Mesendoderm (in vitro differentiated cells): ENCODE measurements at regions not wholly inside any gene's neighbourhood (a gene's known extent, or its start where the extent isn't known, plus 50 kb on each side); places are given as distances from the start of the nearest gene placed in this dataset.
"Not testable (repeated sequence)": the region's sequence is repeated elsewhere in the genome, so short reads cannot be mapped to it uniquely, and the experiment has no call there.

Experiments
- DNase-seq: peaks from one replicate; pipeline ENCODE4 v3.0.0; 2013
- H2AK5ac ChIP-seq: 2 replicates; pipeline ENCODE4 v1.6.1; 2013; ENCODE audit warnings: low read length, inconsistent platforms
- H2BK120ac ChIP-seq: 2 replicates; pipeline ENCODE4 v1.6.1; 2013; ENCODE audit warnings: low read depth, mild to moderate bottlenecking, low read length, moderate library complexity, mixed read lengths
- H2BK15ac ChIP-seq: replicated peaks from 2 replicates; pipeline ENCODE4 v1.6.1; 2013; ENCODE audit warnings: low read depth, mild to moderate bottlenecking, moderate library complexity
- H2BK5ac ChIP-seq: 2 replicates; pipeline ENCODE4 v1.6.1; 2013; ENCODE audit warnings: low read length, inconsistent platforms
- H3K18ac ChIP-seq: 2 replicates; pipeline ENCODE4 v1.6.1; 2013; ENCODE audit warnings: mild to moderate bottlenecking, low read length, mixed read lengths
- H3K23ac ChIP-seq: one replicate; pipeline ENCODE4 v1.6.1; 2013; ENCODE audit warnings: low read length
- H3K27ac ChIP-seq: 2 replicates; pipeline ENCODE4 v1.5.1; 2013; ENCODE audit warnings: low read depth, mild to moderate bottlenecking, inconsistent platforms, low read length, moderate library complexity
- H3K27me3 ChIP-seq: 2 replicates; pipeline ENCODE4 v1.6.1; 2013; ENCODE audit warnings: low read length, control low read depth, mild to moderate bottlenecking, inconsistent platforms; ENCODE audit not compliant: insufficient read depth, poor library complexity
- H3K36me3 ChIP-seq: 2 replicates; pipeline ENCODE4 v1.6.1; 2013; ENCODE audit warnings: low read length, inconsistent platforms; ENCODE audit not compliant: control insufficient read depth, insufficient read depth
- H3K4ac ChIP-seq: one replicate; pipeline ENCODE4 v1.6.1; 2013; ENCODE audit warnings: low read depth, mild to moderate bottlenecking, low read length, moderate library complexity
- H3K4me1 ChIP-seq: 2 replicates; pipeline ENCODE4 v1.6.1; 2013; ENCODE audit warnings: low read depth, low read length, inconsistent platforms; ENCODE audit not compliant: control insufficient read depth
- H3K4me2 ChIP-seq: 2 replicates; pipeline ENCODE4 v1.6.1; 2013; ENCODE audit warnings: low read length
- H3K4me3 ChIP-seq: 2 replicates; pipeline ENCODE4 v1.5.1; 2013; ENCODE audit warnings: mild to moderate bottlenecking, low read length
- H3K56ac ChIP-seq: one replicate; pipeline ENCODE4 v1.6.1; 2013; ENCODE audit warnings: low read length
- H3K79me1 ChIP-seq: 2 replicates; pipeline ENCODE4 v1.6.1; 2013; ENCODE audit warnings: low read length, inconsistent platforms
- H3K79me2 ChIP-seq: 2 replicates; pipeline ENCODE4 v1.6.1; 2013; ENCODE audit warnings: mild to moderate bottlenecking, low read length; ENCODE audit not compliant: control insufficient read depth, insufficient read depth
- H3K9ac ChIP-seq: 2 replicates; pipeline ENCODE4 v1.6.1; 2013; ENCODE audit warnings: low read length, inconsistent platforms
- H4K5ac ChIP-seq: one replicate; pipeline ENCODE4 v1.6.1; 2013; ENCODE audit warnings: low read length
- H4K8ac ChIP-seq: one replicate; pipeline ENCODE4 v1.6.1; 2013; ENCODE audit warnings: low read depth, mild to moderate bottlenecking, control low read depth, low read length, moderate library complexity
- WGBS: extraction: QIAGEN DNeasy Blood & Tissue Kit; methylation state at CpG from one replicate; pipeline ENCODE4 v1.1.7; 2013; ENCODE audit warnings: low lambda C conversion rate, missing lambda C conversion rate; ENCODE audit not compliant: insufficient coverage; ENCODE audit errors: extremely low coverage; 5-methylcytosine and 5-hydroxymethylcytosine counted together

GRCh38 chrX:19912-20571, 261.1 kb upstream of the PLCXD1 start:
- Histone ChIP-seq H3K4me2 (no peak overlapping the region), H3K79me2 (no peaks in the 10 kb centered on the region), H3K23ac (no peak overlapping the region), H3K27me3 (no peaks in the 10 kb centered on the region), H2BK120ac (no peak overlapping the region), H2BK15ac (no peak overlapping the region), H2AK5ac (no peak overlapping the region), H3K4me1 (no peaks in the 10 kb centered on the region), H2BK5ac (no peak overlapping the region), H4K8ac (no peak overlapping the region), H3K36me3 (no peaks in the 10 kb centered on the region), H3K56ac (peak overlapping the region; percentile 42), H3K4me3 (no peak overlapping the region), H3K79me1 (no peaks in the 10 kb centered on the region), H3K9ac (no peak overlapping the region), H4K5ac (no peak overlapping the region), H3K4ac (no peak overlapping the region), H3K27ac (no peak overlapping the region), H3K18ac (no peak overlapping the region)
- no CpG with 5 or more reads among the region's 56 CpGs for WGBS
- peak; percentile 0 for DNase-seq

DNA sequence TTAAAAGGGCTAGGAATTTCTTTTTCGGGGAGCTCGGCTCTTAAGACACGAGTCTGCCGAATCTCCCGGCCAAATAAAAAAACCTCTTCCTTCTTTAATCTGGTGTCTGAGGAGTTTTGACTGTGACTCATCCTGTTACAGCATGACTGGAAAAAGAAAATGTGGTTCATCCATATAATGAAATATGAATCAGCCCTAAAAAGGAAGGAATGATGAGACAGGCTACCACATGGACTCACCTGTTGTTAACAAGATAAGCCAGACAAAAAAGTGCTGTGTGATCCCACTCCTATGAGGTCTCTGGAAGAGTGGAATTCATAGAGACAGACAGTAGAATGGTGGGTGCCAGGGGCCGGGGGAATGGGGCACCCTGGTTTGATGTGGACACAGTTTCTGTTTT, 257.0 kb upstream of the PLCXD1 start:
- H2BK120ac ChIP-seq, H3K18ac ChIP-seq, H3K23ac ChIP-seq, H3K56ac ChIP-seq, H3K79me2 ChIP-seq, H2BK15ac ChIP-seq, H3K79me1 ChIP-seq, H3K4me2 ChIP-seq, H3K27ac ChIP-seq, H3K36me3 ChIP-seq, H3K27me3 ChIP-seq, H2BK5ac ChIP-seq, H2AK5ac ChIP-seq, H4K5ac ChIP-seq, H3K4ac ChIP-seq, H4K8ac ChIP-seq, H3K4me3 ChIP-seq, DNase-seq, H3K9ac ChIP-seq, H3K4me1 ChIP-seq: not testable (repeated sequence)
- no CpG with 5 or more reads among the region's 6 CpGs for WGBS
